H1 (cell line): ENCODE measurements at regions not wholly inside any gene's neighbourhood (a gene's known extent, or its start where the extent isn't known, plus 50 kb on each side); places are given as distances from the start of the nearest gene placed in this dataset.

Experiments
- BACH1 ChIP-seq: IDR thresholded peaks from 2 replicates; pipeline ENCODE4 v1.6.1; 2012; ENCODE audit warnings: low read length, improper control_type of control experiment
- CHD1 ChIP-seq: IDR thresholded peaks from 2 replicates; pipeline ENCODE4 v1.6.1; 2012; ENCODE audit warnings: low read depth, low read length, improper control_type of control experiment
- SIN3A ChIP-seq, 2 experiments: IDR thresholded peaks in 1 of 2; conservative IDR thresholded peaks in 1 of 2; 2 replicates each; pipeline ENCODE4 v1.6.1; 2011 to 2012; ENCODE audit warnings: low read length in 2 of 2, improper control_type of control experiment in 1 of 2, low read depth in 1 of 2, mild to moderate bottlenecking in 1 of 2
- SUZ12 ChIP-seq: fragments of 200-600 bp; sonication (generic); IDR thresholded peaks from 2 replicates; pipeline ENCODE4 v1.6.1; 2012; ENCODE audit warnings: mild to moderate bottlenecking, inconsistent platforms, low read length, moderate library complexity, mixed read lengths
- TF ChIP-seq, protein P1 (sequence below): IDR thresholded peaks from 2 replicates; pipeline ENCODE4 v1.6.1; 2011; ENCODE audit warnings: low read length, improper control_type of control experiment

DNA sequence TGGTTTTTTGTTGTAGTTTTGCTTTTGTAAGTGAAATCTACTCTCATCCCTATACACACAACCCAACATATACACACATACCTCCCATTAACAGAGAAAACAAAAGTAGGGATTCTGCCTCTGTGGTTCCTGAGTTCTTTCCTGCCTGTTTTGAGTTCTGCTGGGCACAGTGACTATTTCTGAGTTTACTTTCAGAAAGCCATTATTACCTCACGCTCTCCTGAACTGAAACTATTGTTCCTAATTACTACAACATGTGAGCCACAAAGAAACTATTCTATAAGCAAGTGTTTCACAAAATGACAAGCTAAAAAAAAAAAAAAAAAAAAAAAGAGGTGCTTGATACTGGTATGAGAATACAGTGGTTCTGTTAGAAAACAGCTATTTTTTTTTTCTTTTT is 110.9 kb downstream of the ALG10B start (continued):
- TF ChIP-seq SUZ12: no peak
- TF ChIP-seq SIN3A (conservative IDR thresholded peaks at IDR 0.05 in 1 of 2, IDR thresholded peaks at IDR 0.05 in 1 of 2; ENCODE audit: low read depth in 1 of 2, low read length in 2 of 2): no peak
- TF ChIP-seq, protein P1, sequence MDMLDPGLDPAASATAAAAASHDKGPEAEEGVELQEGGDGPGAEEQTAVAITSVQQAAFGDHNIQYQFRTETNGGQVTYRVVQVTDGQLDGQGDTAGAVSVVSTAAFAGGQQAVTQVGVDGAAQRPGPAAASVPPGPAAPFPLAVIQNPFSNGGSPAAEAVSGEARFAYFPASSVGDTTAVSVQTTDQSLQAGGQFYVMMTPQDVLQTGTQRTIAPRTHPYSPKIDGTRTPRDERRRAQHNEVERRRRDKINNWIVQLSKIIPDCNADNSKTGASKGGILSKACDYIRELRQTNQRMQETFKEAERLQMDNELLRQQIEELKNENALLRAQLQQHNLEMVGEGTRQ: no peak
- TF ChIP-seq CHD1: no peak
- TF ChIP-seq BACH1: no peak
